ENCODE measurements at regions not wholly inside any gene's neighbourhood (a gene's known extent, or its start where the extent isn't known, plus 50 kb on each side); places are given as distances from the start of the nearest gene placed in this dataset.

DNA sequence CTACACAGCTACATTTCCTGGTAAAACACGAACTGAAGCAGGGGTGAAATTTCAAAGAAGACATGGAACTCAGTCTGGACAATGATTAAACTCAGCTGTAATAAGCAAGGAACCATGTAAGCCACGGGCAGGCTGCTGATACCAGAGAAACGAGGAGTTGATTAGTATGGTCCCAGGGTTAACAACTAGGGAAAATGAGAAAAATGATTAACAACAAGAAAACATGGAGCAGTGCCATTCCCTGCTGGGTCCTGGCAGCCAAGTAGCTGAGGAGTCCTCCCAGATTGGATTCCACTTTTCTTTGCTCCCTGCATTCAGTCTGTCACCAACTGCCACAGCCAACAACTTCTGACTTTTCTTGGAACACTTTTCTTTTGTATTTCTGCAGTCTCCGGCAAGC is 517.0 kb upstream of the KLHL29 start (continued):
- TF ChIP-seq, protein P1, sequence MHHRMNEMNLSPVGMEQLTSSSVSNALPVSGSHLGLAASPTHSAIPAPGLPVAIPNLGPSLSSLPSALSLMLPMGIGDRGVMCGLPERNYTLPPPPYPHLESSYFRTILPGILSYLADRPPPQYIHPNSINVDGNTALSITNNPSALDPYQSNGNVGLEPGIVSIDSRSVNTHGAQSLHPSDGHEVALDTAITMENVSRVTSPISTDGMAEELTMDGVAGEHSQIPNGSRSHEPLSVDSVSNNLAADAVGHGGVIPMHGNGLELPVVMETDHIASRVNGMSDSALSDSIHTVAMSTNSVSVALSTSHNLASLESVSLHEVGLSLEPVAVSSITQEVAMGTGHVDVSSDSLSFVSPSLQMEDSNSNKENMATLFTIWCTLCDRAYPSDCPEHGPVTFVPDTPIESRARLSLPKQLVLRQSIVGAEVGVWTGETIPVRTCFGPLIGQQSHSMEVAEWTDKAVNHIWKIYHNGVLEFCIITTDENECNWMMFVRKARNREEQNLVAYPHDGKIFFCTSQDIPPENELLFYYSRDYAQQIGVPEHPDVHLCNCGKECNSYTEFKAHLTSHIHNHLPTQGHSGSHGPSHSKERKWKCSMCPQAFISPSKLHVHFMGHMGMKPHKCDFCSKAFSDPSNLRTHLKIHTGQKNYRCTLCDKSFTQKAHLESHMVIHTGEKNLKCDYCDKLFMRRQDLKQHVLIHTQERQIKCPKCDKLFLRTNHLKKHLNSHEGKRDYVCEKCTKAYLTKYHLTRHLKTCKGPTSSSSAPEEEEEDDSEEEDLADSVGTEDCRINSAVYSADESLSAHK (tag by site-specific recombination; IDR thresholded peaks at IDR 0.05) = no peak
- no peak for TF ChIP-seq MEIS1 (CRISPR knock-in tag; IDR thresholded peaks at IDR 0.05; ENCODE audit: borderline replicate concordance)
- no peak for TF ChIP-seq SP2 (tag by site-specific recombination; IDR thresholded peaks at IDR 0.05)

DNA sequence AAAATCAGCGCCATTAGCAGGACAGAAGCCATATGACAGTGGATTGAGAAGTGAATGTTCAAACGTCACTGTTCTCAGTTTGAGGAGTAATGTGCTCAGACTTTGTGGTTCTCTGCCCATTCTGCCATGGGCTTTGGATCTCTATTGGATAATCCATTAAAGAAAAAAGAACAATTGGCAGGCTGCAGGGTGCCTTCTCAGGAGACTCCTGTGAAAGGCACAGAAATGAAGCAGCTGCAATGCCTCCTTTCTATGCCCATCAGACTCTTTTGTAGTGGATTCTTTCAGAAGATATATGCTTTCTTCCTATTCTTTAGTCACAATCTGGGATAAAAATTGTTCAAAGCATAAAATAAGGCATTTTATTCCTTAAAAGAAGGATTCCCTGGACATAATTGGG is 506.9 kb upstream of the KLHL29 start:
- POLR2A ChIA-PET = no interaction called here
- Histone ChIP-seq H3K4me3 (ENCODE audit: low read depth, low read length) (no peak overlapping the region), H3K9me3 (ENCODE audit: control insufficient read depth, insufficient read depth, low read depth, low read length) (no peaks in the 10 kb centered on the region), H3K36me3 (ENCODE audit: control insufficient read depth in 2 of 2, insufficient read depth in 1 of 2, low read length in 2 of 2) (no peaks in the 10 kb centered on the region), H3K4me1 (ENCODE audit: control insufficient read depth, insufficient read depth, low read length) (no peaks in the 10 kb centered on the region), H3K27ac (ENCODE audit: extremely low read depth, low read depth, low read length) (no peak overlapping the region)
- CTCF ChIA-PET = no interaction called here
- TF ChIP-seq ZNF16 (tag by site-specific recombination; IDR thresholded peaks at IDR 0.05; ENCODE audit: low read depth) (no peak), ZNF624 (tag by site-specific recombination; IDR thresholded peaks at IDR 0.05) (no peak), ZNF585B (tag by site-specific recombination; IDR thresholded peaks at IDR 0.05) (no peak), ZEB2 (tag by site-specific recombination; IDR thresholded peaks at IDR 0.05) (no peak), MYNN (tag by site-specific recombination; IDR thresholded peaks at IDR 0.05; ENCODE audit: borderline replicate concordance) (no peak), ZNF510 (tag by site-specific recombination; IDR thresholded peaks at IDR 0.05; ENCODE audit: insufficient replicate concordance) (no peak), ZNF707 (tag by site-specific recombination; IDR thresholded peaks at IDR 0.05) (no peak), ZNF596 (tag by site-specific recombination; IDR thresholded peaks at IDR 0.05) (no peak), ZXDB (tag by site-specific recombination; IDR thresholded peaks at IDR 0.05) (no peak)
- TF ChIP-seq, protein P2, sequence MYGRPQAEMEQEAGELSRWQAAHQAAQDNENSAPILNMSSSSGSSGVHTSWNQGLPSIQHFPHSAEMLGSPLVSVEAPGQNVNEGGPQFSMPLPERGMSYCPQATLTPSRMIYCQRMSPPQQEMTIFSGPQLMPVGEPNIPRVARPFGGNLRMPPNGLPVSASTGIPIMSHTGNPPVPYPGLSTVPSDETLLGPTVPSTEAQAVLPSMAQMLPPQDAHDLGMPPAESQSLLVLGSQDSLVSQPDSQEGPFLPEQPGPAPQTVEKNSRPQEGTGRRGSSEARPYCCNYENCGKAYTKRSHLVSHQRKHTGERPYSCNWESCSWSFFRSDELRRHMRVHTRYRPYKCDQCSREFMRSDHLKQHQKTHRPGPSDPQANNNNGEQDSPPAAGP (tag by site-specific recombination; IDR thresholded peaks at IDR 0.05) = no peak

DNA sequence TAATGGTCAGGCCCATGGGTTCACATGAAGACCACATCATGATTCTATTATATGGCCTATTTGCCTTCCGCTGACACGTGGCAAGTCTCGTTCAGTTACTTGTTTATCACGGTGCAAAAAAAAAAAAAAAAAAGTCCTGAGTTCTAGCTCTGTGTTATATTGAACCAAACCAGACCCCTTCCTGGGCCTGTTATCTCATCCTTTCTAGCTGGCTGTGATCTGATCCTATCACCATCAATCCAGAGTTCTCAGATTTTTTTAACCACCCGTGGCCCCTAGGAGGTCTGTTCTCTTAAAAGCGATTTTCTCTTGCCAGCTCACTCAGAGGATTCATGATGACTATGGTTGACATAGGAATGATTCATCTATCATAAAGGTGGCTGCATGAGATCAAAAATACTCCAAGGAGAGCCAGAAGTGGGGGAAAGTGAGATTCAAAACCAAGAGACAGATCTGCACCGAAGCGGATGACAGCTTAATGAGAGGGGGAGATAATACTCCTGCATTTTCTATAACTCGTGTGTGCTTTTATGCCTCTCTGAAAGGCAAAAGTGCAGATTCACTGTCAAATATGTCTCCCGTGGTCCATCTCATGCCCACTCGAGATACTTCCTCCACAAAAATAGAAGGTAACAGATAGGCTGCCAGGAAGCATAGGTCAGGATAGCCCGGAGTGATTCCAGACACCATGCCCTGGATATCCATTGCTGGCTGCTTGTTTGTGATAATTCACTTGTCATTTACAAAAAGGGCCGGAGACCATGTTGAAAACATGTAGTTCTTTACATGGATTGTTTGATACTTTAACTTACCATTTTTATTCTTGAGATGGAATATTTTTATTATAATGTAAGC is 505.7 kb upstream of the KLHL29 start:
- ChIA-PET CTCF (interaction anchor here (0.6 kb wide), 1 partner anchor 631 kb away, joined by 3 read pairs; no protein-coding TSS in a partner anchor), POLR2A (no interaction called here)
- Histone ChIP-seq H3K4me3 (ENCODE audit: low read depth, low read length) (no peak overlapping the region), H3K9me3 (ENCODE audit: control insufficient read depth, insufficient read depth, low read depth, low read length) (no peaks in the 10 kb centered on the region), H3K36me3 (ENCODE audit: control insufficient read depth in 2 of 2, insufficient read depth in 1 of 2, low read length in 2 of 2) (no peaks in the 10 kb centered on the region), H3K4me1 (ENCODE audit: control insufficient read depth, insufficient read depth, low read length) (no peaks in the 10 kb centered on the region), H3K27ac (ENCODE audit: extremely low read depth, low read depth, low read length) (no peak overlapping the region)
- TF ChIP-seq, protein P3, sequence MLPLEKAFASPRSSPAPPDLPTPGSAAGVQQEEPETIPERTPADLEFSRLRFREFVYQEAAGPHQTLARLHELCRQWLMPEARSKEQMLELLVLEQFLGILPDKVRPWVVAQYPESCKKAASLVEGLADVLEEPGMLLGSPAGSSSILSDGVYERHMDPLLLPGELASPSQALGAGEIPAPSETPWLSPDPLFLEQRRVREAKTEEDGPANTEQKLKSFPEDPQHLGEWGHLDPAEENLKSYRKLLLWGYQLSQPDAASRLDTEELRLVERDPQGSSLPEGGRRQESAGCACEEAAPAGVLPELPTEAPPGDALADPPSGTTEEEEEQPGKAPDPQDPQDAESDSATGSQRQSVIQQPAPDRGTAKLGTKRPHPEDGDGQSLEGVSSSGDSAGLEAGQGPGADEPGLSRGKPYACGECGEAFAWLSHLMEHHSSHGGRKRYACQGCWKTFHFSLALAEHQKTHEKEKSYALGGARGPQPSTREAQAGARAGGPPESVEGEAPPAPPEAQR (tag by site-specific recombination; IDR thresholded peaks at IDR 0.05) = no peak
- TF ChIP-seq ZNF843 (tag by site-specific recombination; IDR thresholded peaks at IDR 0.05) (no peak), TRIM28 (IDR thresholded peaks at IDR 0.05; ENCODE audit: borderline replicate concordance, low read length) (no peak), ZNF132 (tag by site-specific recombination; IDR thresholded peaks at IDR 0.05; ENCODE audit: borderline replicate concordance) (no peak), ZNF404 (tag by site-specific recombination; IDR thresholded peaks at IDR 0.05) (no peak), ZNF610 (tag by site-specific recombination; IDR thresholded peaks at IDR 0.05; ENCODE audit: borderline replicate concordance) (no peak), ZNF785 (tag by site-specific recombination; IDR thresholded peaks at IDR 0.05) (no peak), ZBTB7A (tag by site-specific recombination; IDR thresholded peaks at IDR 0.05; ENCODE audit: low read depth) (no peak), OSR2 (tag by site-specific recombination; IDR thresholded peaks at IDR 0.05) (no peak)
- TF ChIP-seq, protein P4, sequence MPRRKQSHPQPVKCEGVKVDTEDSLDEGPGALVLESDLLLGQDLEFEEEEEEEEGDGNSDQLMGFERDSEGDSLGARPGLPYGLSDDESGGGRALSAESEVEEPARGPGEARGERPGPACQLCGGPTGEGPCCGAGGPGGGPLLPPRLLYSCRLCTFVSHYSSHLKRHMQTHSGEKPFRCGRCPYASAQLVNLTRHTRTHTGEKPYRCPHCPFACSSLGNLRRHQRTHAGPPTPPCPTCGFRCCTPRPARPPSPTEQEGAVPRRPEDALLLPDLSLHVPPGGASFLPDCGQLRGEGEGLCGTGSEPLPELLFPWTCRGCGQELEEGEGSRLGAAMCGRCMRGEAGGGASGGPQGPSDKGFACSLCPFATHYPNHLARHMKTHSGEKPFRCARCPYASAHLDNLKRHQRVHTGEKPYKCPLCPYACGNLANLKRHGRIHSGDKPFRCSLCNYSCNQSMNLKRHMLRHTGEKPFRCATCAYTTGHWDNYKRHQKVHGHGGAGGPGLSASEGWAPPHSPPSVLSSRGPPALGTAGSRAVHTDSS (tag by site-specific recombination; IDR thresholded peaks at IDR 0.05) = no peak
- TF ChIP-seq, protein P5, sequence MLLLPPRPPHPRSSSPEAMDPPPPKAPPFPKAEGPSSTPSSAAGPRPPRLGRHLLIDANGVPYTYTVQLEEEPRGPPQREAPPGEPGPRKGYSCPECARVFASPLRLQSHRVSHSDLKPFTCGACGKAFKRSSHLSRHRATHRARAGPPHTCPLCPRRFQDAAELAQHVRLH (tag by site-specific recombination; IDR thresholded peaks at IDR 0.05) = no peak
- TF ChIP-seq, protein P6, sequence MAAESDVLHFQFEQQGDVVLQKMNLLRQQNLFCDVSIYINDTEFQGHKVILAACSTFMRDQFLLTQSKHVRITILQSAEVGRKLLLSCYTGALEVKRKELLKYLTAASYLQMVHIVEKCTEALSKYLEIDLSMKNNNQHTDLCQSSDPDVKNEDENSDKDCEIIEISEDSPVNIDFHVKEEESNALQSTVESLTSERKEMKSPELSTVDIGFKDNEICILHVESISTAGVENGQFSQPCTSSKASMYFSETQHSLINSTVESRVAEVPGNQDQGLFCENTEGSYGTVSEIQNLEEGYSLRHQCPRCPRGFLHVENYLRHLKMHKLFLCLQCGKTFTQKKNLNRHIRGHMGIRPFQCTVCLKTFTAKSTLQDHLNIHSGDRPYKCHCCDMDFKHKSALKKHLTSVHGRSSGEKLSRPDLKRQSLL (tag by site-specific recombination; IDR thresholded peaks at IDR 0.05) = no peak

All from HEK293 (cell line).